ENCODE measurements at regions not wholly inside any gene's neighbourhood (a gene's known extent, or its start where the extent isn't known, plus 50 kb on each side); places are given as distances from the start of the nearest gene placed in this dataset.
A peak's percentile ranks its signal among the peaks of the same experiment; 100 is the strongest.

- TF ChIP-seq E4F1 (IDR thresholded peaks at IDR 0.05; ENCODE audit: borderline replicate concordance, partially characterized antibody): no peak
- no peak for TF ChIP-seq ASH2L (IDR thresholded peaks at IDR 0.05; ENCODE audit: borderline replicate concordance, low read depth)
- no peak for TF ChIP-seq DPF2 (IDR thresholded peaks at IDR 0.05)
- TF ChIP-seq RB1 (IDR thresholded peaks at IDR 0.05; ENCODE audit: borderline replicate concordance): no peak
- TF ChIP-seq ATF3 (IDR thresholded peaks at IDR 0.05; ENCODE audit: borderline replicate concordance, extremely low read depth, low read depth, low read length): no peak
- no peak for TF ChIP-seq BCL11A (IDR thresholded peaks at IDR 0.05; ENCODE audit: low read depth, low read length)
- no peak for TF ChIP-seq HDAC6 (IDR thresholded peaks at IDR 0.05; ENCODE audit: unreplicated experiment)
Measured at GRCh38 chr15:70212963-70213315, 115.2 kb upstream of the TLE3 start (continued).

- DNase-seq (ENCODE audit: low read depth, low spot score): no peak
- no peak for FAIRE-seq
- H4K20me1 ChIP-seq (ENCODE audit: control insufficient read depth, insufficient read depth): no peaks in the 10 kb centered on the region
- H3K79me2 ChIP-seq (ENCODE audit: control insufficient read depth, insufficient read depth, low read length): no peaks in the 10 kb centered on the region
- peak; percentile 37 for ATAC-seq
- H3K27me3 ChIP-seq (replicated peaks in 1 of 2; ENCODE audit: control insufficient read depth in 2 of 2, insufficient read depth in 2 of 2, low read length in 1 of 2): no peaks in the 10 kb centered on the region; a peak in 1 of 4 replicates
- H3K4me2 ChIP-seq (ENCODE audit: control insufficient read depth, insufficient read depth): no peak overlapping the region; the same call in 1 of the 2 replicates
- ChIA-PET POLR2A (no interaction called here), CTCF (no interaction called here), SMC1A (ENCODE audit: uncharacterized antibody, unreplicated experiment) (no interaction called here), RAD21 (ENCODE audit: unreplicated experiment) (no interaction called here)
- no peak overlapping the region for H3K27ac ChIP-seq (ENCODE audit: control insufficient read depth, insufficient read depth)
- H3K36me3 ChIP-seq (ENCODE audit: control insufficient read depth in 2 of 2, insufficient read depth in 2 of 2, low read length in 1 of 2): no peaks in the 10 kb centered on the region
- H3K9ac ChIP-seq (ENCODE audit: control insufficient read depth, insufficient read depth, low read length): no peak overlapping the region
- no peaks in the 10 kb centered on the region for H3K9me3 ChIP-seq (replicated peaks; ENCODE audit: control insufficient read depth, insufficient read depth, low read length)
- peaks cover 5% of the 10 kb centered on the region; the same call in 1 of the 2 replicates for H3K4me1 ChIP-seq (ENCODE audit: control insufficient read depth, insufficient read depth, low read length)
- H2AFZ ChIP-seq (ENCODE audit: control insufficient read depth, low read depth, low read length): no peak overlapping the region
- TF ChIP-seq ASH2L (IDR thresholded peaks at IDR 0.05; ENCODE audit: borderline replicate concordance, low read depth) (no peak), EED (IDR thresholded peaks at IDR 0.05; ENCODE audit: low read depth) (peak; percentile 30; the same call in 1 of the 2 replicates)
- 28% methylated on average over 16 of the region's 18 CpGs for WGBS (ENCODE audit: insufficient coverage, insufficient replicate concordance, low lambda C conversion rate, missing lambda C conversion rate)
- intact Hi-C loops (cut with micrococcal nuclease; ENCODE audit: unreplicated experiment): no loop called here
- no TSS peak for BruUV-seq (replicated peaks)
- in situ Hi-C loops (cut with MboI): no loop called here
- no peak overlapping the region for H3K4me3 ChIP-seq
Measured at GRCh38 chr15:70212286-70212962, 114.7 kb upstream of the TLE3 start.
